ENCODE measurements at regions not wholly inside any gene's neighbourhood (a gene's known extent, or its start where the extent isn't known, plus 50 kb on each side); places are given as distances from the start of the nearest gene placed in this dataset.

- Histone ChIP-seq H3K27ac (no peak overlapping the region), H3K4me3 (no peak overlapping the region), H3K36me3 (no peaks in the 10 kb centered on the region), H3K9me3 (no peaks in the 10 kb centered on the region), H3K4me1 (no peaks in the 10 kb centered on the region), H3K27me3 (no peaks in the 10 kb centered on the region)
- intact Hi-C loops (cut with DNase I; ENCODE audit: low total_unique reads), result no loop called here
- TF ChIP-seq POLR2A (IDR thresholded peaks at IDR 0.05), result no peak
- TF ChIP-seq CTCF (IDR thresholded peaks at IDR 0.05), result no peak
- no peak for DNase-seq
Observed at GRCh38 chr7:142359694-142360279, 101.9 kb upstream of the PRSS58 start.

- Histone ChIP-seq H3K27ac (no peak overlapping the region), H3K4me3 (no peak overlapping the region), H3K4me1 (no peaks in the 10 kb centered on the region), H3K36me3 (no peaks in the 10 kb centered on the region), H3K9me3 (no peaks in the 10 kb centered on the region), H3K27me3 (no peaks in the 10 kb centered on the region)
- intact Hi-C loops (cut with DNase I; ENCODE audit: low total_unique reads), result no loop called here
- no peak for DNase-seq
- no peak for TF ChIP-seq POLR2A (IDR thresholded peaks at IDR 0.05)
- TF ChIP-seq CTCF (IDR thresholded peaks at IDR 0.05), result peak in 1 of 4 experiments; percentile 23
Observed at GRCh38 chr7:142357953-142358520, 100.2 kb upstream of the PRSS58 start.

- no peak for DNase-seq
- no peak overlapping the region for H3K27ac ChIP-seq
- H3K9me3 ChIP-seq, result no peaks in the 10 kb centered on the region
- H3K4me3 ChIP-seq, result no peak overlapping the region
- intact Hi-C loops (cut with DNase I; ENCODE audit: low total_unique reads), result no loop called here
- TF ChIP-seq CTCF (IDR thresholded peaks at IDR 0.05), result no peak
- no peak for TF ChIP-seq POLR2A (IDR thresholded peaks at IDR 0.05)
- no peaks in the 10 kb centered on the region for H3K36me3 ChIP-seq
- no peaks in the 10 kb centered on the region for H3K27me3 ChIP-seq
- H3K4me1 ChIP-seq, result no peaks in the 10 kb centered on the region
Observed at GRCh38 chr7:142356166-142356565, 98.3 kb upstream of the PRSS58 start.

- H3K9me3 ChIP-seq, result no peaks in the 10 kb centered on the region
- TF ChIP-seq POLR2A (IDR thresholded peaks at IDR 0.05) (no peak), CTCF (IDR thresholded peaks at IDR 0.05) (no peak)
Observed at GRCh38 chr7:142355328-142355727, 97.5 kb upstream of the PRSS58 start.

GRCh38 chr7:142353147-142354060, 95.5 kb upstream of the PRSS58 start:
- intact Hi-C loops (cut with DNase I; ENCODE audit: low total_unique reads), result no loop called here
- H3K27me3 ChIP-seq, result no peaks in the 10 kb centered on the region
- TF ChIP-seq POLR2A (IDR thresholded peaks at IDR 0.05) (no peak), CTCF (IDR thresholded peaks at IDR 0.05) (no peak)

More at GRCh38 chr7:142355328-142355727, 97.5 kb upstream of the PRSS58 start:
- intact Hi-C loops (cut with DNase I; ENCODE audit: low total_unique reads), result no loop called here
- no peaks in the 10 kb centered on the region for H3K27me3 ChIP-seq
- no peak for DNase-seq
- no peak overlapping the region for H3K4me3 ChIP-seq
- no peak overlapping the region for H3K27ac ChIP-seq
- H3K4me1 ChIP-seq, result no peaks in the 10 kb centered on the region
- H3K36me3 ChIP-seq, result no peaks in the 10 kb centered on the region

More at GRCh38 chr7:142353147-142354060, 95.5 kb upstream of the PRSS58 start:
- Histone ChIP-seq H3K4me1 (no peaks in the 10 kb centered on the region), H3K36me3 (no peaks in the 10 kb centered on the region), H3K27ac (no peak overlapping the region), H3K9me3 (no peaks in the 10 kb centered on the region), H3K4me3 (no peak overlapping the region)
- no peak for DNase-seq
